WTC11 (cell line): ENCODE measurements at regions not wholly inside any gene's neighbourhood (a gene's known extent, or its start where the extent isn't known, plus 50 kb on each side); places are given as distances from the start of the nearest gene placed in this dataset.

Experiments used
- CTCF ChIP-seq: fragments of 200-600 bp; IDR thresholded peaks from 2 replicates; pipeline ENCODE4 v1.8.0; 2022; ENCODE audit warnings: antibody characterized with exemption
- ELF4 ChIP-seq: sonication (generic); formaldehyde crosslinking; IDR thresholded peaks from 2 replicates; pipeline ENCODE4 v1.8.1; 2022; ENCODE audit warnings: low read depth, mild to moderate bottlenecking, moderate library complexity, missing genetic modification reagents
- MAX ChIP-seq: sonication (generic); formaldehyde crosslinking; IDR thresholded peaks from 2 replicates; pipeline ENCODE4 v1.8.0; 2022; ENCODE audit warnings: mild to moderate bottlenecking, missing genetic modification reagents
- NFYB ChIP-seq: sonication (generic); formaldehyde crosslinking; conservative IDR thresholded peaks from 2 replicates; pipeline ENCODE4 v1.8.0; 2022; ENCODE audit warnings: low read depth, missing genetic modification reagents
- STAT6 ChIP-seq: sonication (generic); formaldehyde crosslinking; conservative IDR thresholded peaks from 2 replicates; pipeline ENCODE4 v1.8.1; 2023; ENCODE audit warnings: mild to moderate bottlenecking, low read depth, missing genetic modification reagents, moderate library complexity
- ZNF317 ChIP-seq: sonication (generic); formaldehyde crosslinking; IDR thresholded peaks from 2 replicates; pipeline ENCODE4 v1.8.1; 2023; ENCODE audit warnings: low read depth, mild to moderate bottlenecking, moderate library complexity, missing genetic modification reagents, borderline replicate concordance

- no peak for TF ChIP-seq MAX
- no peak for TF ChIP-seq NFYB (CRISPR knock-in tag)
- TF ChIP-seq CTCF: no peak
- TF ChIP-seq STAT6 (CRISPR knock-in tag): no peak
- TF ChIP-seq ELF4 (CRISPR knock-in tag): no peak
- no peak for TF ChIP-seq ZNF317 (CRISPR knock-in tag)
Observed at GRCh38 chr18:40868110-40868858, 1086.8 kb upstream of the PIK3C3 start.
